ENCODE measurements at regions not wholly inside any gene's neighbourhood (a gene's known extent, or its start where the extent isn't known, plus 50 kb on each side); places are given as distances from the start of the nearest gene placed in this dataset.
"Not testable (repeated sequence)": the region's sequence is repeated elsewhere in the genome, so short reads cannot be mapped to it uniquely, and the experiment has no call there.

- no peak overlapping the region for H3K4me3 ChIP-seq (replicated peaks; ENCODE audit: insufficient read depth, low read length)
- DNase-seq (ENCODE audit: low read depth in 1 of 2, low spot score in 1 of 2) = no peak
- no peak overlapping the region for H3K27ac ChIP-seq (replicated peaks)
- no peaks in the 10 kb centered on the region for H3K27me3 ChIP-seq (ENCODE audit: insufficient read depth, poor library complexity, severe bottlenecking)
- TF ChIP-seq REST (IDR thresholded peaks at IDR 0.05; ENCODE audit: insufficient replicate concordance, low read depth) (no peak), GABPA (IDR thresholded peaks at IDR 0.05; ENCODE audit: low read depth) (no peak), SPI1 (IDR thresholded peaks at IDR 0.05; ENCODE audit: borderline replicate concordance, low read depth) (no peak), CTCF (IDR thresholded peaks at IDR 0.05; ENCODE audit: insufficient read depth, low read length) (no peak), POLR2AphosphoS5 (IDR thresholded peaks at IDR 0.05; ENCODE audit: low read depth) (no peak)
These were observed 469.6 kb upstream of the NFIA start for GRCh38 chr1:60612790-60613189.

- H3K27ac ChIP-seq (replicated peaks); H3K4me3 ChIP-seq (replicated peaks; ENCODE audit: insufficient read depth, low read length); H3K27me3 ChIP-seq (ENCODE audit: insufficient read depth, poor library complexity, severe bottlenecking); DNase-seq (ENCODE audit: low read depth in 1 of 2, low spot score in 1 of 2): not testable (repeated sequence)
These were observed 475.4 kb upstream of the NFIA start for GRCh38 chr1:60606921-60607320.

GRCh38 chr1:60600532-60600931, 481.8 kb upstream of the NFIA start:
- H3K4me3 ChIP-seq (replicated peaks; ENCODE audit: insufficient read depth, low read length) = no peak overlapping the region
- no peak overlapping the region for H3K27ac ChIP-seq (replicated peaks)
- no peak for DNase-seq (ENCODE audit: low read depth in 1 of 2, low spot score in 1 of 2)
- H3K27me3 ChIP-seq (ENCODE audit: insufficient read depth, poor library complexity, severe bottlenecking) = no peaks in the 10 kb centered on the region
- no peak for TF ChIP-seq GABPA (IDR thresholded peaks at IDR 0.05; ENCODE audit: low read depth)
- TF ChIP-seq POLR2AphosphoS5 (IDR thresholded peaks at IDR 0.05; ENCODE audit: low read depth) = no peak
- TF ChIP-seq REST (IDR thresholded peaks at IDR 0.05; ENCODE audit: insufficient replicate concordance, low read depth) = no peak
- no peak for TF ChIP-seq SPI1 (IDR thresholded peaks at IDR 0.05; ENCODE audit: borderline replicate concordance, low read depth)
- no peak for TF ChIP-seq CTCF (IDR thresholded peaks at IDR 0.05; ENCODE audit: insufficient read depth, low read length)

- DNase-seq (ENCODE audit: low read depth in 1 of 2, low spot score in 1 of 2) = no peak
- TF ChIP-seq GABPA (IDR thresholded peaks at IDR 0.05; ENCODE audit: low read depth) = no peak
- no peak for TF ChIP-seq SPI1 (IDR thresholded peaks at IDR 0.05; ENCODE audit: borderline replicate concordance, low read depth)
- TF ChIP-seq POLR2AphosphoS5 (IDR thresholded peaks at IDR 0.05; ENCODE audit: low read depth) = no peak
- TF ChIP-seq CTCF (IDR thresholded peaks at IDR 0.05; ENCODE audit: insufficient read depth, low read length) = no peak
- no peak for TF ChIP-seq REST (IDR thresholded peaks at IDR 0.05; ENCODE audit: insufficient replicate concordance, low read depth)
- Histone ChIP-seq H3K27ac (replicated peaks) (no peak overlapping the region), H3K4me3 (replicated peaks; ENCODE audit: insufficient read depth, low read length) (no peak overlapping the region), H3K27me3 (ENCODE audit: insufficient read depth, poor library complexity, severe bottlenecking) (no peaks in the 10 kb centered on the region)
These were observed 482.8 kb upstream of the NFIA start for GRCh38 chr1:60599574-60599973.

Measured in HL-60 (cell line).